ENCODE measurements at regions not wholly inside any gene's neighbourhood (a gene's known extent, or its start where the extent isn't known, plus 50 kb on each side); places are given as distances from the start of the nearest gene placed in this dataset. TPM values are rescaled to one million over a fixed set of nuclear protein-coding genes. Genes with fewer than 3 reads are reported as not detected.

GRCh38 chr1:57479471-57479870 lies 55.6 kb upstream of the DAB1 start:
- no peaks in the 10 kb centered on the region for H3K9me3 ChIP-seq (ENCODE audit: low read depth)
- in situ Hi-C loops (cut with MboI) = no loop called here

GRCh38 chr1:57475366-57475765 lies 51.5 kb upstream of the DAB1 start:
- Histone ChIP-seq H3F3A (ENCODE audit: insufficient read depth) (peaks cover 11% of the 10 kb centered on the region), H3K4me1 (ENCODE audit: insufficient read depth) (peaks cover 24% of the 10 kb centered on the region), H3K9me2 (ENCODE audit: insufficient read depth) (no peaks in the 10 kb centered on the region), H3K4me3 (no peak overlapping the region), H3K27ac (no peak overlapping the region), H3K4me2 (ENCODE audit: unreplicated experiment) (no peak overlapping the region), H3K27me3 (replicated peaks; ENCODE audit: insufficient read depth) (no peaks in the 10 kb centered on the region), H3K9ac (no peak overlapping the region), H4K20me1 (ENCODE audit: insufficient read depth) (no peaks in the 10 kb centered on the region), H2AFZ (no peak overlapping the region), H3K79me2 (ENCODE audit: insufficient read depth) (no peaks in the 10 kb centered on the region), H3K9me3 (ENCODE audit: low read depth) (no peaks in the 10 kb centered on the region), H3K36me3 (ENCODE audit: low read depth) (no peaks in the 10 kb centered on the region)
- WGBS, 2 experiments (ENCODE audit: low coverage in 1 of 2, low lambda C conversion rate in 2 of 2, missing lambda C conversion rate in 2 of 2) = 92 to 93% methylated on average over 5 of the region's 5 CpGs
- TF ChIP-seq EZH2phosphoT487 (IDR thresholded peaks at IDR 0.05; ENCODE audit: insufficient read depth, low read depth) (no peak), EZH2 (IDR thresholded peaks at IDR 0.05; ENCODE audit: insufficient read depth, poor library complexity, severe bottlenecking) (no peak)
- in situ Hi-C loops (cut with MboI) = no loop called here
- no peak for DNase-seq

More at GRCh38 chr1:57479471-57479870, 55.6 kb upstream of the DAB1 start:
- Histone ChIP-seq H2AFZ (no peak overlapping the region), H3F3A (ENCODE audit: insufficient read depth) (0 out of 2 replicates have a peak, but pooled peaks cover 4% of the 10 kb centered on the region), H4K20me1 (ENCODE audit: insufficient read depth) (no peaks in the 10 kb centered on the region), H3K9me2 (ENCODE audit: insufficient read depth) (no peaks in the 10 kb centered on the region), H3K27ac (no peak overlapping the region), H3K4me2 (ENCODE audit: unreplicated experiment) (no peak overlapping the region), H3K36me3 (ENCODE audit: low read depth) (no peaks in the 10 kb centered on the region), H3K4me3 (no peak overlapping the region), H3K9ac (no peak overlapping the region), H3K79me2 (ENCODE audit: insufficient read depth) (no peaks in the 10 kb centered on the region), H3K4me1 (ENCODE audit: insufficient read depth) (peaks cover 3% of the 10 kb centered on the region), H3K27me3 (replicated peaks; ENCODE audit: insufficient read depth) (no peaks in the 10 kb centered on the region)
- DNase-seq = no peak
- no peak for TF ChIP-seq EZH2 (IDR thresholded peaks at IDR 0.05; ENCODE audit: insufficient read depth, poor library complexity, severe bottlenecking)

- no peaks in the 10 kb centered on the region for H3K9me2 ChIP-seq (ENCODE audit: insufficient read depth)
- TF ChIP-seq EZH2 (IDR thresholded peaks at IDR 0.05; ENCODE audit: insufficient read depth, poor library complexity, severe bottlenecking) = no peak
- TF ChIP-seq EZH2phosphoT487 (IDR thresholded peaks at IDR 0.05; ENCODE audit: insufficient read depth, low read depth) = no peak
- 52 to 54% methylated on average over 4 of the region's 4 CpGs for WGBS, 2 experiments (ENCODE audit: low coverage in 1 of 2, low lambda C conversion rate in 2 of 2, missing lambda C conversion rate in 2 of 2)
- peak overlapping the region; percentile 31 for H3K4me2 ChIP-seq (ENCODE audit: unreplicated experiment)
- peak; percentile 55 for DNase-seq
- H3K79me2 ChIP-seq (ENCODE audit: insufficient read depth) = no peaks in the 10 kb centered on the region
- no peaks in the 10 kb centered on the region for H3K9me3 ChIP-seq (ENCODE audit: low read depth)
- no peak overlapping the region for H3K9ac ChIP-seq
- H4K20me1 ChIP-seq (ENCODE audit: insufficient read depth) = no peaks in the 10 kb centered on the region
- no peak overlapping the region for H3K27ac ChIP-seq
- no peaks in the 10 kb centered on the region for H3K27me3 ChIP-seq (replicated peaks; ENCODE audit: insufficient read depth)
- in situ Hi-C loops (cut with MboI) = no loop called here
- peaks cover 22% of the 10 kb centered on the region for H3F3A ChIP-seq (ENCODE audit: insufficient read depth)
- H3K4me1 ChIP-seq (ENCODE audit: insufficient read depth) = peaks cover 36% of the 10 kb centered on the region
- H3K4me3 ChIP-seq = 0 out of 2 replicates have a peak overlapping the region, but pooled peaks have one; percentile 8
- no peaks in the 10 kb centered on the region for H3K36me3 ChIP-seq (ENCODE audit: low read depth)
- no peak overlapping the region; the same call in 1 of the 2 replicates for H2AFZ ChIP-seq
Observed at GRCh38 chr1:57474137-57474750, 50.4 kb upstream of the DAB1 start.

Small RNA genes lying in the stretch of these regions (small RNA-seq; reads per million reads assigned to genes)
- gene AL445193.1 (ENCODE audit: low read depth, low replicate concordance) = not detected
